ENCODE measurements at regions not wholly inside any gene's neighbourhood (a gene's known extent, or its start where the extent isn't known, plus 50 kb on each side); places are given as distances from the start of the nearest gene placed in this dataset.

DNA sequence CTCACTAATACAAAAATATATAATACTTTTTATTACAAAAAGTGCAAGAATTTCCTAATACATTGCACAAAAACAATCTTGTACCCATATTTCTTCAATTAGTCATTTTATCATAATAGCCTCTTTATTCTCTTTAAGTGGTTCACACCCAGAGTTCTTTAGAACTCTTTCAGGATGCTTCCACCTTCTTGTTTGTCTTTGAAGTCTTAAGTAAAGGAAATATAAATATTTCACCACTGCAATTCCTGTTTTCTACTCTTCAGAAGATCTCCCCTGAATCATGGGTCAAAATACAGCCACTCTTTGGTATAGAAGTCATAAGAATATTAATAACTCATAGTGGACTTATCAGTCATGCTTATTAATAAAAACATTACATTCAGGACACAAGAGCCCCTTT lies 293.0 kb downstream of the ATPSCKMT start:
- no peak overlapping the region for H3K4me3 ChIP-seq (ENCODE audit: control insufficient read depth in 2 of 3, extremely low read depth in 1 of 3, insufficient read depth in 2 of 3, low read depth in 1 of 3, low read length in 3 of 3)
- H3K36me3 ChIP-seq (ENCODE audit: control insufficient read depth in 2 of 2, extremely low read depth in 1 of 2, insufficient read depth in 2 of 2, low read length in 2 of 2), result no peaks in the 10 kb centered on the region
- H3K4me1 ChIP-seq (ENCODE audit: control insufficient read depth, extremely low read depth, insufficient read depth, low read length), result no peaks in the 10 kb centered on the region
- no peak overlapping the region for H3K4me2 ChIP-seq (ENCODE audit: control insufficient read depth, extremely low read depth, insufficient read depth, low read depth, low read length)
- H3K79me2 ChIP-seq (ENCODE audit: control insufficient read depth, insufficient read depth, low read length), result no peaks in the 10 kb centered on the region
- no peaks in the 10 kb centered on the region for H4K20me1 ChIP-seq (ENCODE audit: control insufficient read depth, extremely low read depth, insufficient read depth, low read length)
- no peak overlapping the region for H2AFZ ChIP-seq (ENCODE audit: control insufficient read depth, low read length)
- no peaks in the 10 kb centered on the region for H3K27me3 ChIP-seq (ENCODE audit: control insufficient read depth, extremely low read depth, insufficient read depth, low read length)
- H3K9me1 ChIP-seq (ENCODE audit: control insufficient read depth, extremely low read depth, insufficient read depth, low read length), result no peaks in the 10 kb centered on the region
- H3K27ac ChIP-seq (ENCODE audit: control insufficient read depth, insufficient read depth, low read length), result no peak overlapping the region
- no peaks in the 10 kb centered on the region for H3K9me3 ChIP-seq (ENCODE audit: control insufficient read depth, low read depth, low read length)
- DNase-seq (ENCODE audit: low read depth, low spot score), result no peak
- dilution Hi-C loops (cut with MboI; ENCODE audit: extremely low pct_ligation_motif_present, low sequenced_read_pairs), result no loop called here
- no peak overlapping the region for H3K9ac ChIP-seq (ENCODE audit: control insufficient read depth, extremely low read depth, insufficient read depth, low read length)
- TF ChIP-seq EZH2 (IDR thresholded peaks at IDR 0.05; ENCODE audit: low read length) (no peak), CTCF (optimal IDR thresholded peaks at IDR 0.05 in 1 of 3, IDR thresholded peaks at IDR 0.05 in 1 of 3, conservative IDR thresholded peaks at IDR 0.05 in 1 of 3; ENCODE audit: extremely low read depth in 1 of 3, insufficient read depth in 2 of 3, low read length in 3 of 3) (no peak)
- FAIRE-seq, result no peak

- dilution Hi-C loops (cut with MboI; ENCODE audit: extremely low pct_ligation_motif_present, low sequenced_read_pairs), result no loop called here
Observed at GRCh38 chr5:9955586-9955985, 294.1 kb downstream of the ATPSCKMT start.

More at GRCh38 chr5:9955586-9955985, 294.1 kb downstream of the ATPSCKMT start:
- FAIRE-seq, result no peak
- H3K36me3 ChIP-seq (ENCODE audit: control insufficient read depth in 2 of 2, extremely low read depth in 1 of 2, insufficient read depth in 2 of 2, low read length in 2 of 2), result no peaks in the 10 kb centered on the region
- H3K79me2 ChIP-seq (ENCODE audit: control insufficient read depth, insufficient read depth, low read length), result no peaks in the 10 kb centered on the region
- no peaks in the 10 kb centered on the region for H3K4me1 ChIP-seq (ENCODE audit: control insufficient read depth, extremely low read depth, insufficient read depth, low read length)
- no peaks in the 10 kb centered on the region for H3K9me1 ChIP-seq (ENCODE audit: control insufficient read depth, extremely low read depth, insufficient read depth, low read length)
- H3K27ac ChIP-seq (ENCODE audit: control insufficient read depth, insufficient read depth, low read length), result no peak overlapping the region
- no peak overlapping the region for H3K4me2 ChIP-seq (ENCODE audit: control insufficient read depth, extremely low read depth, insufficient read depth, low read depth, low read length)
- H3K9me3 ChIP-seq (ENCODE audit: control insufficient read depth, low read depth, low read length), result no peaks in the 10 kb centered on the region
- H4K20me1 ChIP-seq (ENCODE audit: control insufficient read depth, extremely low read depth, insufficient read depth, low read length), result no peaks in the 10 kb centered on the region
- H3K9ac ChIP-seq (ENCODE audit: control insufficient read depth, extremely low read depth, insufficient read depth, low read length), result no peak overlapping the region
- no peaks in the 10 kb centered on the region for H3K27me3 ChIP-seq (ENCODE audit: control insufficient read depth, extremely low read depth, insufficient read depth, low read length)
- DNase-seq (ENCODE audit: low read depth, low spot score), result no peak
- TF ChIP-seq CTCF (optimal IDR thresholded peaks at IDR 0.05 in 1 of 3, IDR thresholded peaks at IDR 0.05 in 1 of 3, conservative IDR thresholded peaks at IDR 0.05 in 1 of 3; ENCODE audit: extremely low read depth in 1 of 3, insufficient read depth in 2 of 3, low read length in 3 of 3) (no peak), EZH2 (IDR thresholded peaks at IDR 0.05; ENCODE audit: low read length) (no peak)
- no peak overlapping the region for H2AFZ ChIP-seq (ENCODE audit: control insufficient read depth, low read length)
- no peak overlapping the region for H3K4me3 ChIP-seq (ENCODE audit: control insufficient read depth in 2 of 3, extremely low read depth in 1 of 3, insufficient read depth in 2 of 3, low read depth in 1 of 3, low read length in 3 of 3)
